PC-3 (cell line): ENCODE measurements at regions not wholly inside any gene's neighbourhood (a gene's known extent, or its start where the extent isn't known, plus 50 kb on each side); places are given as distances from the start of the nearest gene placed in this dataset.

ENCODE experiments used
- EZH2 ChIP-seq: fragments of 300-600 bp; sonication (generic); IDR thresholded peaks from one replicate; pipeline ENCODE4 v1.6.1; 2017; ENCODE audit warnings: antibody characterized with exemption, mild to moderate bottlenecking, low read length; ENCODE audit not compliant: unreplicated experiment
- EZH2phosphoT487 ChIP-seq: fragments of 300-600 bp; sonication (generic); IDR thresholded peaks from 2 replicates; pipeline ENCODE4 v1.6.1; 2018; ENCODE audit warnings: mild to moderate bottlenecking, antibody characterized with exemption, low read length, borderline replicate concordance
- TF ChIP-seq, protein P1 (sequence below): fragments of 300-600 bp; sonication (generic); conservative IDR thresholded peaks from 2 replicates; pipeline ENCODE4 v1.5.1; 2017; ENCODE audit warnings: antibody characterized with exemption, low read depth, mild to moderate bottlenecking, low read length

DNA sequence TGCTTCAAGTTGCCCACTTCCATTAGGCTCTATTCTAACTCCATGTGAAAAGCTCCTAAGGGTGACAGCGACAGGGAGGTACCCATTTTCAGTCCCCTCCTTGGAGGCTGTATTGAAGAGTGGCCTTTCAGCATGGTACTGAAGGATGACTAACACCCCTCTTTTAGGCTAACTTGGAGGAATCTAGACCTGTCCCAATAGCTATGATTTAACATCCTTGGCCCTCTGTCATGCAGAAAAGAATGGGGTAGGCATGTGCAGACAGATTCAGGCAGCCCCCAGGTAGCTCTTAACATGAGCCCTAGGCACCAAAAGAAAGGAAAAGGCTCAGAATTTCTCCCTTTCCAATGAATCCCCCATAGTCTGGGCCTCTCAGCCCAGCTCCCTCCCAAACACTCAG is 89.3 kb upstream of the AMOTL1 start:
- TF ChIP-seq EZH2 (no peak), EZH2phosphoT487 (no peak)
- TF ChIP-seq, protein P1, sequence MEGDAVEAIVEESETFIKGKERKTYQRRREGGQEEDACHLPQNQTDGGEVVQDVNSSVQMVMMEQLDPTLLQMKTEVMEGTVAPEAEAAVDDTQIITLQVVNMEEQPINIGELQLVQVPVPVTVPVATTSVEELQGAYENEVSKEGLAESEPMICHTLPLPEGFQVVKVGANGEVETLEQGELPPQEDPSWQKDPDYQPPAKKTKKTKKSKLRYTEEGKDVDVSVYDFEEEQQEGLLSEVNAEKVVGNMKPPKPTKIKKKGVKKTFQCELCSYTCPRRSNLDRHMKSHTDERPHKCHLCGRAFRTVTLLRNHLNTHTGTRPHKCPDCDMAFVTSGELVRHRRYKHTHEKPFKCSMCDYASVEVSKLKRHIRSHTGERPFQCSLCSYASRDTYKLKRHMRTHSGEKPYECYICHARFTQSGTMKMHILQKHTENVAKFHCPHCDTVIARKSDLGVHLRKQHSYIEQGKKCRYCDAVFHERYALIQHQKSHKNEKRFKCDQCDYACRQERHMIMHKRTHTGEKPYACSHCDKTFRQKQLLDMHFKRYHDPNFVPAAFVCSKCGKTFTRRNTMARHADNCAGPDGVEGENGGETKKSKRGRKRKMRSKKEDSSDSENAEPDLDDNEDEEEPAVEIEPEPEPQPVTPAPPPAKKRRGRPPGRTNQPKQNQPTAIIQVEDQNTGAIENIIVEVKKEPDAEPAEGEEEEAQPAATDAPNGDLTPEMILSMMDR = no peak
